Umbilical cord (tissue), 1 donor: ENCODE measurements at regions not wholly inside any gene's neighbourhood (a gene's known extent, or its start where the extent isn't known, plus 50 kb on each side); places are given as distances from the start of the nearest gene placed in this dataset.

Experiments used
- DNase-seq: peaks from one replicate; pipeline ENCODE4 v3.0.0-alpha.2; 2015; ENCODE audit warnings: low spot score

DNA sequence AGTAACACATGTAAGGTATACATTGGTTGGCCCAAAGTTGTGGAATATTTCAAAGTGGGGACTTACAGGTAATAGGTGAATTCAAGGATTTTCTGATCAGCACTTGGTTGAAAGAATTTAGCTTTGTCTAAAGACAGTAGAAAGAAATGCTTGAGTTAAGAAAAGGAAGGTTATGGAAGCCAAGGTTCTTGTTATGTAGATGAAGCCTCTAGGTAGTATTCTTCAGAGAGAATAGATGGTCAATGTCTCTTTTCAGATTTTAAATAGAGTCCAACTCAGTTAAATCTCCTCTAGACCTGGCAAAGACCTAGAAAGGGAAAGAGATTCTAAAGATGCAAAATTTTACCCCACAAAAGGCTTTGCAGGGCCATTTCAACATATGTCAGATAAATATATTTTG lies 157.4 kb downstream of the ANKRD30B start:
- no peak for DNase-seq

- no peak for DNase-seq
These were observed 158.0 kb downstream of the ANKRD30B start for GRCh38 chr18:14905979-14906378.

DNA sequence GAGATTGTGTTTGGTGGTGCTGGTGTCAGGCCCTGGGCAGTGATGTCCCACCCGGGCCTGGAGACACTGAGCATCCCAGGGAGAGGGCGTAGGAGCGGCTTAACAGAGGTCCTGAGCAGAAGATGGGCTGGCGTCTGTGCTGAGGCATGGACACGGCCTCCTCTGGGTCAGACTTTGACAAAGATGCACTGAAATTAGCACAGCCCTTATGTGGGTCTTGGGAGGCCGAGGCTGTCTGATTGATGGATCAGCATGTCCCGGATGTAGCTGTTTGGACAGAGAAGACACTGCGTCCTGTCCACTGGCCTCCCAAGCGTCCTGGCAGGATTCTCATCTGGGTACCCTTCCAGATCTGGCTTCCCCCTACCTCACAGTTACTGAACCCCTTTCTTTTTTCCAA lies 159.4 kb downstream of the ANKRD30B start:
- DNase-seq, result no peak

DNA sequence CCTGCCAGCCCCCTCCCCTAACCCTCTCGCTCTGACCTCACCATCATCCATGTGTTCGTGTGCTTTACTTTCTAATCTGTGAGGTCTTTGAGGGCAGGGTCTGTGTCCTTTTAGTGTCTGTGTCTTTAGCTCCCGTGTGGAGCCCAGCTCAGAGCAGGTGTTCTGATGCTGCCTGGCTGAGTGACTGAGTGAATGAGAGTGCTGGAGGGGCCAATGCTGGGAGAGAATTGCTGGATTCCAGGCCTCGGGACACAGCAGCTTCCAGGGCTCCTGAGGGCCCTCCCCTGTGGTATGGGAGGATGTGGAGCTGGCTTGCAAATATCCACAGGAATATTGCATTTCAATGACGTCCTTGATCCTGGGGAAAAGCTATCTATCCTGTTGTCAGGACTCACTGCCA lies 160.6 kb downstream of the ANKRD30B start:
- no peak for DNase-seq

GRCh38 chr18:14912967-14913366 lies 165.0 kb downstream of the ANKRD30B start:
- DNase-seq, result no peak

DNA sequence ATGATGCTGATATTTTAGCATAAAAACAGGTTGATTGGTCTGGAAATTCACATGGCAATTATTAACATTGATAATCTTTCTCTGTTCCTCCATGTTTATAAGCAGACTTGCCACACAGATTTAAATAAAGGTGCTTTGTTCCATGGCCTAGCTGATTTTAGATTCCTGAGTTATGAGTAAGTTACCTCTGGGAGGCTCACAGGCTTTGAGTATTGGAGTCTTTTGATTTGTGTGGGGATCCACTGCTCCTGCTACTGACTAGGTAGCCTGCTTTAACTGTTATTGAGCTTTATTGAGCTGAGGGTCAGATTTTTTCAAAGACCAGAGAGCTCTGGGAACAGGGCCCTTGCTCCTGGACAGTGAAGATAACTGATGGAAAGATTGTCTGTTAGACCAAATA lies 166.1 kb downstream of the ANKRD30B start:
- no peak for DNase-seq

- no peak for DNase-seq
These were observed 166.8 kb downstream of the ANKRD30B start for GRCh38 chr18:14914771-14915170.

GRCh38 chr18:14916181-14916580 lies 168.2 kb downstream of the ANKRD30B start:
- DNase-seq, result no peak

DNA sequence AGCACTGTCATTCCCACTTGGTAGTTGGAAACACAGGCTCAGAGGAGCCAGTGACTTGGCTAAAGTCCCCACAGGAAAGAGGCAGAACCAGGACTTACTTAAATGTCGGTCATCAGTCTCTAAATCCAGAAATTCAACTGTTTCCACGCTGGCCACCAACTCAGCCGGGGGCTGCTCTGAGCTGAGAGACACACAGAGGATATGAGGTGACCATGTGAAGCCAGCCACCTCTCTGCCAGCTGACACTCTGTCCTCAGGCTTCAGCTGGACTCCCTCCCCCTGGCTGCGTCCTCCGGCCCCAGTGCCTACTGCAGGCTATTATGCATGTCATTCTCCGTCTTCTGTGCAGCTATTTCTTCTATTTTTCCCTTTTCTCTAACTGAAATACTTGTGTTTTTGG lies 168.9 kb downstream of the ANKRD30B start:
- DNase-seq, result no peak

DNA sequence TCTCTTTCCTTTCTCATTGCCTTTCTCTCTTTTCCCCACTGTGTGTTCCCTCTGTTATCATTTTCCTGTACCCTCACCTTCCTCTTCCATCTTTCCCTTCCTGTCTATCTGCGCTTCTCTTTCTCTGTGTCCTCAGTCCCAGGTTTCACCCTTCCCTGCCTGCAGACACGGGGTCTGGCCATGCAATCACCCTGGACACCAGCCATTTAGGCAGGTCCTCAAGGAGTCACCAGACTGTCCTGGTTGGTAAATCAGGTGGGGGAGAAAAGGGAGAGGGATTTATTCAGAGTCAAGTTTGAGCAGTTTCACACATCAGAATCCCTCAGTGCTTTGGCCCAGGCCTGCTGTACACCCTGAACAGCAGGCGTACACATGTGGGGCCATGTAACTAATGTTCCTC lies 169.3 kb downstream of the ANKRD30B start:
- DNase-seq, result no peak

DNA sequence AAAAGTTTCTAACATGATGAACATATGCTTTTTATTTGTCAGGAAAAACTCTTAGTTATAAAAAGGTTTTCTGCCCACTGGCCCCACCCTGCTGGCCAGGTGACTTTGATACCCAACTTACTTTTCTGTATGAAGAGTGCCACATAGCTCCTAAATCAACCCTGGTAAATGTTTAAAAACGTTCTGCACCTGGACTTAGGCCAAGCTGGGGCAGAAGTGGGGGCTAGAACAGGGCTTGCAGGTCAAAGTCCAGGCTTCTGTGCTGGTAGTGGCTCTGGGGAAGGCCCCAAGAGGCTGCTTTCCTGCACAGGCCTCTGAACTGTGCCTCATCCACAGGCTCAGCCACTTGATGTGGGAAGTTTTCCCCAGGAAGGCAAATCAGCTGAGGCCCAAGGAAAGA lies 171.7 kb downstream of the ANKRD30B start:
- DNase-seq, result no peak

- DNase-seq, result no peak
These were observed 173.1 kb downstream of the ANKRD30B start for GRCh38 chr18:14921031-14921430.

DNA sequence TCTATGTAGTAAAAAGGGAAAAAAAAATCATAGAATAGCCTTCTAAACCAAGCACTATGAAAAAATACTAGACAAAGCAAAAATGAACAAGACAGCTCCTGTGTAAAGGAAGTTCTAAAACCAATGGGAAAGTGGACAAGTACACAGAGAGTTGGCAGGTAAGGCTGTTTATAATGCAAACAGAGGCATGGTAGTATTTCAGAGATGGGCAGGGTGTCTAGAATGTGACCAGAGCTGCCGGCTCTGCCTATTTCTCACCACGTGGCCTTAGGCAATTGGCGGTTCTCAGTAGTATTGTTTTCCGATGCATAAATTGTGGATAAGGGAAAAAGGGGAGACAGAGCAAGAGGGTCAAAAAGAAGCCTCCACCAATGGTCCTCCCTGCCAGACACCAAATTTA lies 173.6 kb downstream of the ANKRD30B start:
- DNase-seq, result no peak

- no peak for DNase-seq
These were observed 174.1 kb downstream of the ANKRD30B start for GRCh38 chr18:14922031-14922430.

DNA sequence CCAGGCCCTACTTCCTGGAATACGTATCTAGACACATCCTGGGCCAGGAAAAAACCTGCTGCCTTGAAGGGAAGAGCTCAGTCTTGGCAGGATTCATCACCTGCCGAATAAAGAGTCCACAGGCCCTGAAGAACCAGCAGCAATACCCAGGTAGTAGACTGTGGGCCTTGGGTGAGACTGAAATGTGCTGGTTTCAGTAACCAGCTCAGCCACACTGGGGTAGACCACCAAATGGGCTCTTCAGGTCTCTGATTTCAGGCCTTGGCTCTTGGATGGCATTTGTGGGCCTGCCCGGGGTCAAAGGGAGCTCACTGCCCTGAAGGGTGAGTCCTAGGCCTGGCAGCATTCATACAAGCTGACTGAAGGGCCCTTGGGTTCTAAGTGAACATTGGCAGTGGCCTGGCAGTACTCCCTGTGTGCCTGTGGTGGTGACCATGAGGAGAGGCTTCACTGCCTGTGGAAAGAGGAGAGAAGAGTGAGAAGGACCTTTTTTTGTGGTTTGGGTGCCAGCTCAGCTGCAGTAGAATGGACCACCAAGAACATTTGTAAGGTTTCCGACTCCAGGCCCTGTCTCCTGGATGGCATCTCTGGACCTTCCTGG lies 175.1 kb downstream of the ANKRD30B start:
- no peak for DNase-seq

GRCh38 chr18:14924226-14924625 lies 176.3 kb downstream of the ANKRD30B start:
- no peak for DNase-seq

DNA sequence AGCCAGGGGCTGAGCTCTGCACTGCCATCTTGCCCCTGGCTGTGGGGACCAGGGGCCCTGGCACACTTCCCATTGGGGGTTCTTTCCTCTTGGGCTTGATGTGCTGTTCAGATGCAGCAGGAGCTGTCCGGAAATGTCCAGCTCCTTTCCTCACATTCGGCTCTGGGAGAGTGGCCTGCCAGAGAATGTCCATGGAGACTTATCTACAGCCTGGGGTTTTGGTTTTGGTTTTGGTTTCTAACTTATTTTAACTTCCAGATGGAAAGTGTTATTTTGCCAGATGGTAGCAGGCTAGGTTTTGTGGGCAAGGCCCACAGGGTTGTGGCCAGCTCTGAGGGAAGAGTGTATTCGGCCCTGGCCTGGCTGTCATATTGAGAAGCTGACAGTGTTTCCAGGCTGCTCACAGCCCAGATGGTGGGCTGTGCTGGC lies 177.3 kb downstream of the ANKRD30B start:
- DNase-seq, result no peak

DNA sequence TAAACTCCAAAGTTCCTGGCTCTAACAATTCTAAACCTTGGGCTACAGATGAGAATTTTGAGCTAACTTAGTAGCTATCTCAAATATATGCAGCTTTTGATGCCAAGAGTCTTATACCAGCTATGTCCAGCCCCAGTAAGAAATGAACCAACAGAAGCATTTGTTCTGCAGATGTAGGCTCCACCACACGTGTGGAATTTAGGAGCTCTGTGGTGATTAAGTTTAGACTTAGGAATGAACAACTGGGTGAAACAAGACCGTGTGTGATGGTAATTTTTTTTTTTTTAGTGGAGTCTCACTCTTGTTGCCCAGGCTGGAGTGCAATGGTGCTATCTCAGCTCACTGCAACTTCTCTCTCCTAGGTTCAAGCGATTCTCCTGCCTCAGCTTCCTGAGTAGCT lies 179.7 kb downstream of the ANKRD30B start:
- DNase-seq, result no peak

GRCh38 chr18:14928396-14928795 lies 180.4 kb downstream of the ANKRD30B start:
- no peak for DNase-seq

- DNase-seq, result no peak
These were observed 182.1 kb downstream of the ANKRD30B start for GRCh38 chr18:14930076-14930475.

- no peak for DNase-seq
These were observed 182.6 kb downstream of the ANKRD30B start for GRCh38 chr18:14930576-14930975.

DNA sequence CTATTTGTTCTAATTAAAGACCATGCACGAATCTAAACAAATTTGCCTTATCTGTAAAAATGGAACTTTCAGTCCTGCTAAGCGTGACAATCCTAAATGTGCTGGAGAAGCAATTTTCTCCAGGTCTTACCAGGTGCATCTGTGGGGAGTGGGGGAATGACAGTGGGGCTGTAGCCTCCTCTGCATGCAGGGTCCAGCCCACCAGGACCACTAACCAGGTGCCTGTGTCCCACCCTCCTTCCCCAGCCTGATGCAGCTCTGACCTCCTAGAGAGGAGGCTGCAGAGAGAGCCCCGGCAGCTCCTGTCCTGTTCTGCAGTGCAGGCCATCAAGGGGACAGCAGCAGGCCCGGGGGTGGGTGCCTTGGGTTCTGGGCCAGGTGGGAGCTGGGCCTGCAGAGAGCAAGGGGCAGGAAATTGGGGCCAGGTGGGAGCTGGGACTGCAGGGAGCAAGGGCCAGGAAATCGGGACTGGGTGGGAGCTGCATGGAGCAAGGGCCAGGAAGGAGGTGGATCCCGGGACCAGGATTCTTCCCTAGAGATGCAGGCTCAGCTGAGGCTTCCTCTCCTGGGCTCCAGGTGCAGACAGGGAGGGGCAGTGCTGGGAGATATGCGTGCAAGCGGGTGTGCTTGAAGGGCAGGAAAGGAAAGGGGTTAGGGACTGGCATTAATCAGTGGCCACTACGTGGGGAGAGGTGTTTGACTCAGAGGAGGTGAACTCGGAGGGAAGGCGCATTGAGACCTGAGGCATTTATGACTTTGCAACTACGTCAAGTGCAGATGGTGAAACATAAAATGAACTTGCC lies 185.3 kb downstream of the ANKRD30B start:
- DNase-seq, result no peak

DNA sequence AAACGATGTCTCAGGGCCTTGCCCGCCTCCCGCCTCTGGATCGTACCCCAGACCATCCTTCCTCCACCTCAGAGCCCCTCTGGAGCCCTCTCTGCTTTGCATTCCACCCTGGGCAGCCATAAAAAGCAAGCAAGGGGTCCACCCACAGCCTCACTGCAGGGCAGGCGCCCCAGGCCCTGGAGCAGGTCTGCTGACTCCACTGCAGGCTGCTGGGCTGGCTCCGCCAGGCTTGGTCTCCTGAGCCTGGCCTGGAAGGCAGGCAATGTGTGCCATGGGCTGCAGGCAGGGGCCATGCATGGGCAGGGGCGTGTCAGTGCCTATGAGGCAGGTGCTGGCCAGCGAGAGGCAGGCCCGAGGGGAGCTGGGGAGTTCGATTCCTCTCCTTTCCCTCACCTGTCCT lies 186.0 kb downstream of the ANKRD30B start:
- no peak for DNase-seq

GRCh38 chr18:14935210-14935609 lies 187.2 kb downstream of the ANKRD30B start:
- DNase-seq, result no peak
